H1 (cell line): ENCODE measurements at regions not wholly inside any gene's neighbourhood (a gene's known extent, or its start where the extent isn't known, plus 50 kb on each side); places are given as distances from the start of the nearest gene placed in this dataset.

Source experiments
- CTCF ChIA-PET: fragments of 300-600 bp; sonication (Branson Sonifier 250); formaldehyde crosslinking; loops from one replicate; lab custom pipeline; 2021; ENCODE audit not compliant: partially characterized antibody; lab: Charles Lee
- POLR2A ChIA-PET: fragments of 300-600 bp; sonication (Branson Sonifier 250); formaldehyde crosslinking; loops from one replicate; lab custom pipeline; 2021; ENCODE audit warnings: inconsistent platforms; ENCODE audit not compliant: partially characterized antibody; lab: Charles Lee
- DNase-seq, 2 experiments: peaks; one replicate each; pipeline versions ENCODE4 v3.0.0 to v3.0.0-alpha.2; 2010 to 2022; ENCODE audit warnings: low spot score in 2 of 2, low read depth in 1 of 2, mixed read lengths in 1 of 2
- FAIRE-seq: peaks from 2 replicates; lab custom pipeline; 2011; peaks lifted over from hg19 to GRCh38; lab: Jason Lieb, UNC
- H2AFZ ChIP-seq: 2 replicates; pipeline ENCODE4 v1.8.1; 2012; ENCODE audit warnings: low read length, inconsistent platforms
- H2AK5ac ChIP-seq: 2 replicates; pipeline ENCODE4 v1.6.1; 2013; ENCODE audit warnings: low read depth, low read length
- H2BK120ac ChIP-seq: replicated peaks from 2 replicates; pipeline ENCODE3; 2013; ENCODE audit warnings: low read depth, low read length, inconsistent platforms
- H2BK12ac ChIP-seq: 2 replicates; pipeline ENCODE4 v1.6.1; 2013; ENCODE audit warnings: low read depth, low read length
- H2BK15ac ChIP-seq: 2 replicates; pipeline ENCODE4 v1.6.1; 2013; ENCODE audit warnings: low read length
- H2BK20ac ChIP-seq: 2 replicates; pipeline ENCODE4 v1.6.1; 2013; ENCODE audit warnings: low read length
- H2BK5ac ChIP-seq: 2 replicates; pipeline ENCODE4 v1.6.1; 2013; ENCODE audit warnings: low read depth, low read length
- H3K14ac ChIP-seq: 2 replicates; pipeline ENCODE4 v1.6.1; 2013; ENCODE audit warnings: inconsistent platforms; ENCODE audit not compliant: insufficient read length
- H3K18ac ChIP-seq: 2 replicates; pipeline ENCODE4 v1.6.1; 2013; ENCODE audit warnings: low read length; ENCODE audit errors: extremely low read depth
- H3K23ac ChIP-seq: 2 replicates; pipeline ENCODE4 v1.6.1; 2013; ENCODE audit warnings: inconsistent platforms; ENCODE audit not compliant: insufficient read length
- H3K23me2 ChIP-seq: 2 replicates; pipeline ENCODE4 v1.6.1; 2013; ENCODE audit warnings: low read depth, low read length
- H3K27ac ChIP-seq: 2 replicates; pipeline ENCODE4 v1.6.1; 2011; ENCODE audit warnings: low read depth, low read length, inconsistent platforms
- H3K27me3 ChIP-seq, 4 experiments: replicated peaks in 1 of 4; 1 replicate in 1 of 4; 2 replicates in 3 of 4; pipeline versions ENCODE4 v1.6.1 to v1.8.1; 2011 to 2013; ENCODE audit warnings: low read length in 3 of 4, mild to moderate bottlenecking in 3 of 4, inconsistent platforms in 2 of 4, mixed read lengths in 2 of 4, moderate library complexity in 1 of 4; ENCODE audit not compliant: control insufficient read depth in 3 of 4, insufficient read depth in 3 of 4; ENCODE audit errors: extremely low read depth in 1 of 4
- H3K36me3 ChIP-seq, 4 experiments: 2 replicates each; pipeline versions ENCODE4 v1.6.1 to v1.8.1; 2011 to 2013; ENCODE audit warnings: mild to moderate bottlenecking in 4 of 4, low read length in 3 of 4, moderate library complexity in 2 of 4, control low read depth in 1 of 4, inconsistent platforms in 1 of 4; ENCODE audit not compliant: insufficient read depth in 4 of 4, control insufficient read depth in 2 of 4
- H3K4ac ChIP-seq: replicated peaks from 2 replicates; pipeline ENCODE3; 2013; ENCODE audit warnings: low read length, low read depth, mixed read lengths, inconsistent platforms; ENCODE audit not compliant: insufficient read length
- H3K4me1 ChIP-seq, 4 experiments: replicated peaks in 1 of 4; 1 replicate in 1 of 4; 2 replicates in 3 of 4; pipeline versions ENCODE4 v1.6.1 to v1.8.1; 2011 to 2013; ENCODE audit warnings: low read length in 3 of 4, inconsistent platforms in 2 of 4, mixed read lengths in 1 of 4; ENCODE audit not compliant: insufficient read depth in 4 of 4, control insufficient read depth in 3 of 4
- H3K4me2 ChIP-seq, 2 experiments: 2 replicates each; pipeline versions ENCODE4 v1.6.1 to v1.8.1; 2011 to 2013; ENCODE audit warnings: low read depth in 2 of 2, low read length in 2 of 2, control low read depth in 1 of 2, inconsistent platforms in 1 of 2, mild to moderate bottlenecking in 1 of 2; ENCODE audit not compliant: insufficient read depth in 1 of 2
- H3K4me3 ChIP-seq, 4 experiments: fragments of 200-600, 300-600 bp in 1 of 4; sonication (generic), shearing (Covaris generic), sonication (Bioruptor Twin) in 1 of 4; 2 replicates each; pipeline versions ENCODE4 v1.5.1 to v1.8.1; 2011 to 2016; ENCODE audit warnings: low read length in 4 of 4, low read depth in 3 of 4, control low read depth in 2 of 4, inconsistent platforms in 2 of 4, mild to moderate bottlenecking in 2 of 4, mixed read lengths in 1 of 4, moderate library complexity in 1 of 4; ENCODE audit not compliant: insufficient read depth in 2 of 4; ENCODE audit errors: extremely low read depth in 1 of 4
- H3K56ac ChIP-seq: replicated peaks from 2 replicates; pipeline ENCODE3; 2013; ENCODE audit warnings: low read depth, mild to moderate bottlenecking, mixed read lengths, low read length, inconsistent platforms; ENCODE audit not compliant: insufficient read length
- H3K79me1 ChIP-seq: 2 replicates; pipeline ENCODE4 v1.6.1; 2013; ENCODE audit warnings: low read depth, low read length, control low read depth
- H3K79me2 ChIP-seq, 2 experiments: 2 replicates each; pipeline versions ENCODE4 v1.6.1 to v1.8.1; 2012 to 2013; ENCODE audit warnings: low read length in 2 of 2, mild to moderate bottlenecking in 2 of 2, inconsistent platforms in 1 of 2; ENCODE audit not compliant: insufficient read depth in 2 of 2, control insufficient read depth in 1 of 2
- H3K9ac ChIP-seq, 4 experiments: replicated peaks in 1 of 4; 1 replicate in 1 of 4; 2 replicates in 3 of 4; pipeline versions ENCODE4 v1.6.1 to v1.8.1; 2011 to 2013; ENCODE audit warnings: low read depth in 3 of 4, low read length in 3 of 4, control low read depth in 2 of 4, mild to moderate bottlenecking in 2 of 4, moderate library complexity in 2 of 4, inconsistent platforms in 1 of 4; ENCODE audit errors: extremely low read depth in 1 of 4
- H3K9me3 ChIP-seq, 2 experiments: 2 replicates each; pipeline versions ENCODE4 v1.6.1 to v1.8.1; 2012 to 2013; ENCODE audit warnings: mild to moderate bottlenecking in 2 of 2, moderate library complexity in 2 of 2, control low read depth in 1 of 2, inconsistent platforms in 1 of 2, low read depth in 1 of 2, low read length in 1 of 2, mixed read lengths in 1 of 2; ENCODE audit not compliant: insufficient read depth in 2 of 2
- H4K20me1 ChIP-seq, 2 experiments: replicated peaks in 1 of 2; 2 replicates each; pipeline versions ENCODE3 to v1.8.1; 2011 to 2013; ENCODE audit warnings: inconsistent platforms in 2 of 2, low read length in 2 of 2, mild to moderate bottlenecking in 1 of 2; ENCODE audit not compliant: insufficient read depth in 2 of 2, control insufficient read depth in 1 of 2
- H4K5ac ChIP-seq: 2 replicates; pipeline ENCODE4 v1.6.1; 2013; ENCODE audit warnings: low read length, low read depth, mixed read lengths, inconsistent platforms; ENCODE audit not compliant: insufficient read length
- H4K8ac ChIP-seq: 2 replicates; pipeline ENCODE4 v1.8.0; 2013; ENCODE audit warnings: mild to moderate bottlenecking, moderate library complexity, low read length, inconsistent platforms; ENCODE audit not compliant: insufficient read depth; ENCODE audit errors: extremely low read depth
- H4K91ac ChIP-seq: replicated peaks from 2 replicates; pipeline ENCODE3; 2013; ENCODE audit warnings: low read length, mixed read lengths, inconsistent platforms; ENCODE audit not compliant: insufficient read length
- ATF2 ChIP-seq: IDR thresholded peaks from 2 replicates; pipeline ENCODE4 v1.6.1; 2012; ENCODE audit warnings: low read length, inconsistent platforms
- POLR2AphosphoS5 ChIP-seq: IDR thresholded peaks from 2 replicates; pipeline ENCODE4 v1.6.1; 2011; ENCODE audit warnings: low read depth, low read length
- WGBS, 2 experiments: shearing (Covaris generic) in 1 of 2; methylation state at CpG; one replicate each; pipeline versions ENCODE4 v1.1.6 to v1.1.7; 2013 to 2015; ENCODE audit warnings: low lambda C conversion rate in 2 of 2, mixed read lengths in 2 of 2, inconsistent platforms in 1 of 2, low coverage in 1 of 2, missing lambda C conversion rate in 1 of 2; ENCODE audit not compliant: insufficient replicate concordance in 2 of 2, insufficient coverage in 1 of 2, insufficient read length in 1 of 2; ENCODE audit errors: extremely low coverage in 1 of 2, missing lambda C conversion rate in 1 of 2; 5-methylcytosine and 5-hydroxymethylcytosine counted together

DNA sequence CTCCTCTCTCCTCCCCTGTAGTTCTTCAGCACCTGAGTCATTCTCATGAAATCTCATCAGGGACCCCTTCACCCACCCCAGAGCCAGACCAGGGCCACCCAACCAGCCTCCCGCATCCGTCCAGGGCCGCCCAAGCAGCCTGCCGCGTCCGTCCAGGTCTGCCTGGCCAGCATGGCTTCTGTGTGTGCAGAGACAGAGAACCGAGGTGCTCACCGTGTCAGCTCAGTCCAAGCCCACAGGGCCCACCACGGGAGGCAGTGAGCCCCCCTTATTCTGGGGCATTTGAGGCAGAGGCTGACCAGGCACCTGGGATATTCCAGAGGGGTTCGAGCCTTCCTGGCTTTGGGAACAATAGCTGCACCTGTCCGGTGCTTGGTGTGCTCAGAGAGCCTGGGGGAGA lies 1117.3 kb downstream of the BRD1 start:
- Histone ChIP-seq H2BK120ac (no peak overlapping the region), H3K4me3 (no peak overlapping the region), H2BK20ac (no peak overlapping the region), H3K27me3 (no peaks in the 10 kb centered on the region), H4K5ac (no peak overlapping the region), H3K4me2 (no peak overlapping the region), H2BK12ac (no peak overlapping the region), H3K9me3 (peaks cover 0 to 5% of the 10 kb centered on the region in 2 experiments; a peak in 1 of 4 replicates), H3K4ac (no peak overlapping the region), H3K27ac (no peak overlapping the region; the same call in 1 of the 2 replicates), H2AFZ (no peak overlapping the region), H2BK15ac (no peak overlapping the region), H3K4me1 (no peaks in the 10 kb centered on the region; a peak in 1 of 7 replicates), H3K79me2 (no peaks in the 10 kb centered on the region), H3K36me3 (no peaks in the 10 kb centered on the region), H3K9ac (no peak overlapping the region), H2AK5ac (no peak overlapping the region), H4K91ac (no peak overlapping the region), H4K20me1 (peaks cover 0 to 4% of the 10 kb centered on the region in 2 experiments), H3K23ac (no peak overlapping the region), H3K23me2 (no peaks in the 10 kb centered on the region), H3K79me1 (no peaks in the 10 kb centered on the region), H2BK5ac (no peak overlapping the region), H3K56ac (no peak overlapping the region), H4K8ac (no peak overlapping the region), H3K14ac (no peak overlapping the region), H3K18ac (no peak overlapping the region)
- DNase-seq (no peak), FAIRE-seq (no peak)
- POLR2A ChIA-PET: interaction anchor here (1.0 kb wide), 1 partner anchor 30 kb away, joined by 3 read pairs; no protein-coding TSS in a partner anchor
- WGBS, 2 experiments: 84% methylated on average over 10 of the region's 11 CpGs; no CpG with 5 or more reads in 1 of the 2 experiments
- CTCF ChIA-PET: interaction anchor here (1.1 to 2.7 kb wide), 3 partner anchors 9 to 11 kb away, joined by 3 to 11 read pairs (median 3); no protein-coding TSS in a partner anchor
- TF ChIP-seq POLR2AphosphoS5: no peak
- TF ChIP-seq ATF2: no peak
